ENCODE measurements at regions not wholly inside any gene's neighbourhood (a gene's known extent, or its start where the extent isn't known, plus 50 kb on each side); places are given as distances from the start of the nearest gene placed in this dataset.

- Histone ChIP-seq H3K9me2 (ENCODE audit: insufficient read depth) (no peaks in the 10 kb centered on the region; the same call in 1 of the 2 replicates), H4K20me1 (ENCODE audit: insufficient read depth) (no peaks in the 10 kb centered on the region), H3K4me2 (no peak overlapping the region), H3K4me3 (no peak overlapping the region), H3K4me1 (replicated peaks; ENCODE audit: insufficient read depth) (no peaks in the 10 kb centered on the region), H3K27ac (no peak overlapping the region), H3K79me2 (ENCODE audit: low read depth) (no peaks in the 10 kb centered on the region), H3F3A (ENCODE audit: insufficient read depth, low read depth) (no peaks in the 10 kb centered on the region), H3K9me3 (ENCODE audit: insufficient read depth, low read depth) (no peaks in the 10 kb centered on the region), H3K27me3 (ENCODE audit: insufficient read depth, low read depth) (no peaks in the 10 kb centered on the region), H2AFZ (no peak overlapping the region), H3K36me3 (ENCODE audit: low read depth) (no peaks in the 10 kb centered on the region)
- no peak for DNase-seq
- ChIA-PET CTCF (no interaction called here), POLR2A (ENCODE audit: unreplicated experiment) (no interaction called here)
- no TSS peak for BruUV-seq (replicated peaks)
- intact Hi-C loops (cut with micrococcal nuclease; ENCODE audit: unreplicated experiment), result no loop called here
- TF ChIP-seq EZH2 (IDR thresholded peaks at IDR 0.05; ENCODE audit: low read depth) (no peak), CTCF (conservative IDR thresholded peaks at IDR 0.05) (no peak)
Observed at GRCh38 chr16:59122262-59122537, 388.1 kb upstream of the GOT2 start.

GRCh38 chr16:59121411-59122261, 387.5 kb upstream of the GOT2 start:
- POLR2A ChIA-PET (ENCODE audit: unreplicated experiment), result no interaction called here
- Histone ChIP-seq H3K4me3 (no peak overlapping the region), H4K20me1 (ENCODE audit: insufficient read depth) (no peaks in the 10 kb centered on the region), H3K4me1 (replicated peaks; ENCODE audit: insufficient read depth) (no peaks in the 10 kb centered on the region), H3K79me2 (ENCODE audit: low read depth) (no peaks in the 10 kb centered on the region), H3K9me2 (ENCODE audit: insufficient read depth) (no peaks in the 10 kb centered on the region; the same call in 1 of the 2 replicates), H3K27ac (no peak overlapping the region), H3K4me2 (no peak overlapping the region), H3K9me3 (ENCODE audit: insufficient read depth, low read depth) (no peaks in the 10 kb centered on the region), H3K36me3 (ENCODE audit: low read depth) (no peaks in the 10 kb centered on the region), H3F3A (ENCODE audit: insufficient read depth, low read depth) (no peaks in the 10 kb centered on the region), H3K27me3 (ENCODE audit: insufficient read depth, low read depth) (no peaks in the 10 kb centered on the region), H2AFZ (no peak overlapping the region)
- intact Hi-C loops (cut with micrococcal nuclease; ENCODE audit: unreplicated experiment), result no loop called here
- CTCF ChIA-PET, result no interaction called here
- DNase-seq, result no peak
- TF ChIP-seq EZH2 (IDR thresholded peaks at IDR 0.05; ENCODE audit: low read depth) (no peak), CTCF (conservative IDR thresholded peaks at IDR 0.05) (no peak)
- no TSS peak for BruUV-seq (replicated peaks)

- Histone ChIP-seq H3K36me3 (ENCODE audit: low read depth) (no peaks in the 10 kb centered on the region), H3K4me3 (no peak overlapping the region), H2AFZ (no peak overlapping the region), H3K4me1 (replicated peaks; ENCODE audit: insufficient read depth) (no peaks in the 10 kb centered on the region), H3K9me2 (ENCODE audit: insufficient read depth) (no peaks in the 10 kb centered on the region), H3K27me3 (ENCODE audit: insufficient read depth, low read depth) (no peaks in the 10 kb centered on the region), H3K27ac (no peak overlapping the region), H3K79me2 (ENCODE audit: low read depth) (no peaks in the 10 kb centered on the region), H4K20me1 (ENCODE audit: insufficient read depth) (no peaks in the 10 kb centered on the region), H3K4me2 (no peak overlapping the region), H3K9me3 (ENCODE audit: insufficient read depth, low read depth) (no peaks in the 10 kb centered on the region), H3F3A (ENCODE audit: insufficient read depth, low read depth) (no peaks in the 10 kb centered on the region)
- TF ChIP-seq CTCF (conservative IDR thresholded peaks at IDR 0.05) (no peak), EZH2 (IDR thresholded peaks at IDR 0.05; ENCODE audit: low read depth) (no peak)
- no TSS peak for BruUV-seq (replicated peaks)
- ChIA-PET CTCF (no interaction called here), POLR2A (ENCODE audit: unreplicated experiment) (no interaction called here)
- intact Hi-C loops (cut with micrococcal nuclease; ENCODE audit: unreplicated experiment), result no loop called here
- DNase-seq, result no peak
Observed at GRCh38 chr16:59116744-59117143, 382.6 kb upstream of the GOT2 start.

Data from PC-9 (cell line).